H9 (cell line): ENCODE measurements at regions not wholly inside any gene's neighbourhood (a gene's known extent, or its start where the extent isn't known, plus 50 kb on each side); places are given as distances from the start of the nearest gene placed in this dataset.
"Not testable (repeated sequence)": the region's sequence is repeated elsewhere in the genome, so short reads cannot be mapped to it uniquely, and the experiment has no call there.

Experiments used
- DNase-seq: peaks from one replicate; pipeline ENCODE4 v3.0.0-alpha.2; 2017
- H2AFZ ChIP-seq: one replicate; pipeline ENCODE4 v1.6.1; 2013; ENCODE audit warnings: mild to moderate bottlenecking, low read length, control low read depth, moderate library complexity
- H2AK5ac ChIP-seq: 2 replicates; pipeline ENCODE4 v1.6.1; 2013; ENCODE audit warnings: low read length, control low read depth, mixed read lengths; ENCODE audit not compliant: insufficient read length
- H2BK120ac ChIP-seq: one replicate; pipeline ENCODE4 v1.6.1; 2013; ENCODE audit warnings: low read depth, mild to moderate bottlenecking, low read length, control low read depth, inconsistent platforms; ENCODE audit not compliant: poor library complexity, severe bottlenecking
- H2BK12ac ChIP-seq: 2 replicates; pipeline ENCODE4 v1.6.1; 2013; ENCODE audit warnings: low read length, control low read depth, mixed read lengths, low read depth; ENCODE audit not compliant: insufficient read length
- H2BK15ac ChIP-seq: 2 replicates; pipeline ENCODE4 v1.6.1; 2013; ENCODE audit warnings: low read depth, low read length, control low read depth
- H2BK20ac ChIP-seq: one replicate; pipeline ENCODE4 v1.6.1; 2013; ENCODE audit warnings: low read depth, mild to moderate bottlenecking, low read length, control low read depth, inconsistent platforms; ENCODE audit not compliant: poor library complexity, severe bottlenecking
- H2BK5ac ChIP-seq: 2 replicates; pipeline ENCODE4 v1.6.1; 2013; ENCODE audit warnings: low read length, control low read depth, mixed read lengths; ENCODE audit not compliant: insufficient read length
- H3K14ac ChIP-seq: 2 replicates; pipeline ENCODE4 v1.6.1; 2013; ENCODE audit warnings: low read length, control low read depth; ENCODE audit not compliant: insufficient read depth
- H3K18ac ChIP-seq: 2 replicates; pipeline ENCODE4 v1.6.1; 2013; ENCODE audit warnings: low read depth, mild to moderate bottlenecking, mixed read lengths, low read length, control low read depth; ENCODE audit not compliant: insufficient read length
- H3K23ac ChIP-seq: 2 replicates; pipeline ENCODE4 v1.6.1; 2013; ENCODE audit warnings: low read length, control low read depth, mixed read lengths, low read depth; ENCODE audit not compliant: insufficient read length
- H3K23me2 ChIP-seq: 2 replicates; pipeline ENCODE4 v1.6.1; 2013; ENCODE audit warnings: low read depth, mild to moderate bottlenecking, mixed read lengths, low read length, control low read depth; ENCODE audit not compliant: insufficient read length, poor library complexity, severe bottlenecking
- H3K27ac ChIP-seq: 2 replicates; pipeline ENCODE4 v1.5.1; 2013; ENCODE audit warnings: low read length, control low read depth, mixed read lengths, low read depth; ENCODE audit not compliant: insufficient read length
- H3K27me3 ChIP-seq: 2 replicates; pipeline ENCODE4 v1.6.1; 2013; ENCODE audit warnings: low read length, control low read depth, inconsistent platforms; ENCODE audit not compliant: insufficient read depth
- H3K4ac ChIP-seq: 2 replicates; pipeline ENCODE4 v1.6.1; 2013; ENCODE audit warnings: low read depth, mild to moderate bottlenecking, control low read depth, inconsistent platforms, low read length, moderate library complexity
- H3K4me1 ChIP-seq: 2 replicates; pipeline ENCODE4 v1.6.1; 2013; ENCODE audit warnings: low read length, control low read depth, inconsistent platforms; ENCODE audit not compliant: insufficient read depth
- H3K4me2 ChIP-seq: 2 replicates; pipeline ENCODE4 v1.6.1; 2013; ENCODE audit warnings: low read length, control low read depth, mixed read lengths; ENCODE audit not compliant: insufficient read length, insufficient read depth
- H3K56ac ChIP-seq: 2 replicates; pipeline ENCODE4 v1.6.1; 2013; ENCODE audit warnings: low read depth, mild to moderate bottlenecking, mixed read lengths, low read length, control low read depth; ENCODE audit not compliant: insufficient read length
- H3K79me1 ChIP-seq: 2 replicates; pipeline ENCODE4 v1.6.1; 2013; ENCODE audit warnings: low read depth, mild to moderate bottlenecking, moderate library complexity, low read length, control low read depth, inconsistent platforms; ENCODE audit not compliant: insufficient read depth, poor library complexity, severe bottlenecking
- H3K79me2 ChIP-seq: 2 replicates; pipeline ENCODE4 v1.6.1; 2013; ENCODE audit warnings: low read length, control low read depth, inconsistent platforms; ENCODE audit not compliant: insufficient read depth
- H3K9ac ChIP-seq: 2 replicates; pipeline ENCODE4 v1.6.1; 2013; ENCODE audit warnings: low read length, control low read depth, mixed read lengths; ENCODE audit not compliant: insufficient read length; ENCODE audit errors: extremely low read depth
- H3K9me3 ChIP-seq: one replicate; pipeline ENCODE4 v1.6.1; 2013; ENCODE audit warnings: low read depth, low read length, inconsistent platforms; ENCODE audit not compliant: control insufficient read depth
- H3T11ph ChIP-seq: one replicate; pipeline ENCODE4 v1.6.1; 2013; ENCODE audit warnings: mild to moderate bottlenecking, low read length, control low read depth, inconsistent platforms
- H4K20me1 ChIP-seq: one replicate; pipeline ENCODE4 v1.6.1; 2013; ENCODE audit not compliant: control insufficient read depth, insufficient read length, insufficient read depth
- H4K5ac ChIP-seq: 2 replicates; pipeline ENCODE4 v1.6.1; 2013; ENCODE audit warnings: low read depth, mild to moderate bottlenecking, mixed read lengths, low read length, control low read depth; ENCODE audit not compliant: insufficient read length
- H4K8ac ChIP-seq: replicated peaks from 2 replicates; pipeline ENCODE4 v1.6.1; 2013; ENCODE audit warnings: low read length, control low read depth, mixed read lengths, low read depth; ENCODE audit not compliant: insufficient read length
- H4K91ac ChIP-seq: 2 replicates; pipeline ENCODE4 v1.6.1; 2013; ENCODE audit warnings: low read depth, mild to moderate bottlenecking, moderate library complexity, mixed read lengths, low read length, control low read depth; ENCODE audit not compliant: insufficient read length
- H3K27ac Mint-ChIP-seq, 3 experiments: 2 replicates in 2 of 3; 3 replicates in 1 of 3; pipeline ENCODE4 v1.8.0; 2020 to 2021; ENCODE audit warnings: mixed read lengths in 3 of 3, mild to moderate bottlenecking in 1 of 3, moderate library complexity in 1 of 3
- H3K27me3 Mint-ChIP-seq: 2 replicates; pipeline ENCODE4 v1.8.0; 2021; ENCODE audit warnings: low read depth, mild to moderate bottlenecking, moderate library complexity, mixed read lengths
- H3K36me3 Mint-ChIP-seq, 3 experiments: 2 replicates in 2 of 3; 3 replicates in 1 of 3; pipeline ENCODE4 v1.8.0; 2020 to 2021; ENCODE audit warnings: low read depth in 3 of 3, mixed read lengths in 3 of 3; ENCODE audit not compliant: insufficient read depth in 1 of 3
- H3K4me1 Mint-ChIP-seq, 2 experiments: 2 replicates each; pipeline ENCODE4 v1.8.0; 2020; ENCODE audit warnings: mixed read lengths in 2 of 2
- H3K4me3 Mint-ChIP-seq, 2 experiments: 2 replicates in 1 of 2; 3 replicates in 1 of 2; pipeline ENCODE4 v1.8.0; 2020 to 2021; ENCODE audit warnings: mild to moderate bottlenecking in 2 of 2, mixed read lengths in 2 of 2, moderate library complexity in 1 of 2
- H3K9me3 Mint-ChIP-seq, 2 experiments: 2 replicates in 1 of 2; 3 replicates in 1 of 2; pipeline ENCODE4 v1.8.0; 2020; ENCODE audit warnings: mild to moderate bottlenecking in 2 of 2, mixed read lengths in 2 of 2, moderate library complexity in 1 of 2
- WGBS: extraction: QIAGEN DNeasy Blood & Tissue Kit; methylation state at CpG from one replicate; pipeline ENCODE4 v1.1.7; 2013; ENCODE audit warnings: missing lambda C conversion rate, low lambda C conversion rate, mixed read lengths; ENCODE audit not compliant: insufficient read length; ENCODE audit errors: extremely low coverage; 5-methylcytosine and 5-hydroxymethylcytosine counted together

DNA sequence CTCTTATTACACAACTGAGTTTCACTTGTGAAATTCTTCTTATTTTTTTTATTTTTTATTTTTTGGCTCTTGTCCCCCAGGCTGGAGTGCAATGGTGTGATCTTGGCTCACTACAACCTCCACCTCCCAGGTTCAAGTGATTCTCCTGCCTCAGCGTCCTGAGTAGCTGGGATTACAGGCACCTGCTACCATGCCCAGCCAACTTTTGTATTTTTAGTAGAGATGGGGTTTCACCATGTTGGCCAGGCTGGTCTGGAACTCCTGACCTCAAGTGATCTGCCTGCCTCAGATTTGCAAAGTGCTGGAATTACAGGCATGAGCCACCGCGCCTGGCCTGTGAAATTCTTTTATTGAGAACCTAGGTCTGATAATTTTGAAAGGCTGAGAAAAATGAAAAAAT is 688.3 kb upstream of the CA10 start:
- H3K4me2 ChIP-seq, H3K23ac ChIP-seq, H2BK120ac ChIP-seq, H3K9me3 Mint-ChIP-seq, H2AFZ ChIP-seq, H3K36me3 Mint-ChIP-seq, H3K27ac ChIP-seq, H3K4me1 Mint-ChIP-seq, H3K4me1 ChIP-seq, H3K27ac Mint-ChIP-seq, H4K8ac ChIP-seq, H3K23me2 ChIP-seq, H3K18ac ChIP-seq, H3K79me1 ChIP-seq, H2BK15ac ChIP-seq, H4K5ac ChIP-seq, H3T11ph ChIP-seq, H4K20me1 ChIP-seq, H3K9ac ChIP-seq, H2AK5ac ChIP-seq, DNase-seq, H3K56ac ChIP-seq, H4K91ac ChIP-seq, H2BK12ac ChIP-seq, H2BK20ac ChIP-seq, H3K4me3 Mint-ChIP-seq, H3K27me3 Mint-ChIP-seq, H3K9me3 ChIP-seq, H3K79me2 ChIP-seq, H3K4ac ChIP-seq, H3K27me3 ChIP-seq, H3K14ac ChIP-seq, H2BK5ac ChIP-seq: not testable (repeated sequence)
- WGBS: no CpG with 5 or more reads among the region's 3 CpGs
